ENCODE measurements at regions not wholly inside any gene's neighbourhood (a gene's known extent, or its start where the extent isn't known, plus 50 kb on each side); places are given as distances from the start of the nearest gene placed in this dataset.

DNA sequence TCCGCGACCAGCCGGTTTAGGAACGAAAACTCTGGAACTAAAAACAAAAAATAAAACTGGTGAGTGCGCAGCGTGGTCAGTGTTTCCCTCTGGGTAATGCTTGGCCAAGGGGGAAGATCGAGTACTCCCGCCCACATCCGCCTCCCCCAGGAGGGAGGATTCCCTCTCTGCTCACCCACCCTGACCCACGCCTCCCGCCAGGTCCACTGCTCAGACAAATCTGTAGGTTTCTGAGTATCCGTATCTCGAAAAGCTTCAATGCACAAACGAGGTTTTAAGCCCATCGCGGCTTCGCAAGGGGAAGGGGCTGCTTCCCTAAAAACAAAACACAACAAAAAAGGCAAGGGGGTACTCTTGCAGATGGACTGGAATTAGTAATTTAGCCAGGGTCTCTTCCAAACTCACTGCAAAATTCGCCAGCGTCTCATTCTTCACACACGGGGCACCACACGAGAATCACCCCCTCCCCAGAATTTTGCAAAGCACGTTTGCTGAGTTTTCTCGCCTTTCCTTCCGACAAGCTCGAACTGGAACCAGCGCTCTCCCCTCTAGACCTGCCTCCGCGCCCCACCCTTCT lies 75.2 kb downstream of the INSIG1 start:
- DNase-seq (ENCODE audit: low read depth in 1 of 2, low spot score in 2 of 2), result no peak
- H3K36me3 ChIP-seq, result no peaks in the 10 kb centered on the region
- H3K27me3 ChIP-seq (replicated peaks), result peaks cover 74% of the 10 kb centered on the region
- no peak overlapping the region for H3K27ac ChIP-seq
- 0 out of 2 replicates have a peak, but pooled peaks cover 6% of the 10 kb centered on the region for H3K9me3 ChIP-seq (replicated peaks)
- no peak overlapping the region for H3K4me3 ChIP-seq
- H3K4me1 ChIP-seq (replicated peaks), result no peaks in the 10 kb centered on the region

DNA sequence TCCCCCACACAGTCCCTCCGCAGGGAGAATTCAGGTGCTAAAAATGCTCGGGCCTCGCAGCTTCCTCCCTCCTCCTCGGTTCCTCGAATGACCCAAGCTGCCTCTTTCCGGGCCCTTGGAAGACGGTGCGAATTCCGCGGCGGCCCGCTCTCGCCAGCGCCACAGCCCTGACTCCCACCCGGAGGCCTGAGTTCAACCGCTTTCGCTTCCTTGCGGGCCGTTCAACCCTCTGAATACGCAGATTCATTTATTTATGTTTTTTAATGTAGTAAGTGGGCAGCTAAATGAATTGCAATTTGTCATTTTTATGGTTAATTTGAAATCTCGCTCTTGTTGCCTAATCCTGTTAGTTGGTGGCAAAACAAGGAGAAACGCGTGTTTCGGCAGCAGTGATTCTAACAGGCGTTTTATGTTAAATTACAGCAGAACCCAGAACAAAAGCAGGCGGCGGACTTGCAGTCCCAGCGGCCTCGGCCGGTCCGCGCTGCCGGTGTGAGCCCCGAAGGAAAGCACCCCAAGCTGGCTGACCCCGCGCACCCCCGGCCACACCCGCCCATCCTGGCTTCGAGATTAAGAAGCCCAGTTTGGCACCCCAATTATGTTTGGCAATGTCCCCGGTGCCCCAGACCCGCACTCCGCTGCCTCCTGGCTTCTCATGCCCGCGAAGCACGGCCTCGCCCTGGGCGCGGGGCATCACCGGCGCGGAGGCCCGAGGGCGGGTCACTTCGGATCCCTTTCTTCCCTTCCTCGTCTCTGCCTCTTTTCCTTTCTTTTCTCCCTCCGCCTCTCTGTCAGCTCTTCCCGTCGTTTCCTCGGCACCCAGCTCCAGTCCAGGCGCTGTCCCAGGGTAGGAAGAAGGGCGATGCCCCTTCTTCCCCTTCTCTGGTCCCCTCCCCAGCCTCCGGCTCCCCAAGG lies 75.9 kb downstream of the INSIG1 start:
- H3K36me3 ChIP-seq, result no peaks in the 10 kb centered on the region

DNA sequence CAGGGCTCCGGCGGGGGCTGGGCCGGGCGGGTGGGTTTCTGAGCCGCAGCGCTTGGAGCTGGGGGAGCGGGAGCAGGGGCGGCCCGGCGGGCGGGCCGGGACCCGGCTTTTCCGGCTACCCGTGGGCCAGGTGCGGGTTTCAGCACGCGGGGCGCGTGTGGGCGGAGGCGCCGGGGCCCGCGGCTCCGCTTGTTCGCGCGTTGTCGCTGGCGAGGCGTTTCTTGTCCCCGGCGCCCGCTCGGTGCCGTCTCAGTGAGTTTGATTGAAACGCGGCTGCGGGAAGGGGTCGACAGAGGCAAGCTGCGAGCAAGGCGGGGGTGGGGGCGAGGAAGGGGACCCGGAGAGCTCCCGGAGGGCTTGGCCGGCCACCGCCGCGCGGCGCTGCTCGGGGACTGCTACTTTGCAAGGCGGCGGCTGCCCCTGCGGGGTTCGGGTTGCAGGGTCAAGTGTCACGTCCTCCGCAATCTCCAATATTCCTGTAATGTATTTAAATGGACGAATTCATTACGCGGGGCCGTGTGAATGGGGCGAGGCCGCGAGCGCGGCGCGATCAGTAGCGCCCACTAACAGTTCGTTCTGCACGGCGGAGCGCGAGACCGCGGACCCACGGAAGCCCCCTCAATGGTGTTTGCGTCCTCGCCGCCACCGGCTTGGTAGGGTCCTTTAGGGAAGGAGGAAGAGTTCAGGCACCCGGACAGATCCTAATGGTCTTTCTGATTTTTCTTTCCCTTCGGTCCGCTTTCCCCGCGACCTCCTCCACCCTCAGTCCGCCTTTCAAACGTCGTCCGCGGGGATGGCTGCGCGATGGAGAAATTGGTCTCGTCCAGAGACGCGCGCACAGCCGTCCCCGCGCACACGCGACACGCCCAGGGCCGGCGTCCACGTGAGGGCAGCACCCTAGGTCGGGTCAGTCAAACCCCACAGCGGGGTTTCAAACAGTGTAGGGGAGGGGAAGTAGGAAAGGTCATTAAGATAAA lies 76.9 kb downstream of the INSIG1 start:
- Histone ChIP-seq H3K4me1 (replicated peaks) (no peaks in the 10 kb centered on the region), H3K27me3 (replicated peaks) (peaks cover 91% of the 10 kb centered on the region), H3K27ac (no peak overlapping the region), H3K4me3 (no peak overlapping the region), H3K36me3 (no peaks in the 10 kb centered on the region), H3K9me3 (replicated peaks) (0 out of 2 replicates have a peak, but pooled peaks cover 6% of the 10 kb centered on the region)
- no peak for DNase-seq (ENCODE audit: low read depth in 1 of 2, low spot score in 2 of 2)

More for the DNA sequence above, 75.9 kb downstream of the INSIG1 start:
- Histone ChIP-seq H3K9me3 (replicated peaks) (0 out of 2 replicates have a peak, but pooled peaks cover 6% of the 10 kb centered on the region), H3K4me3 (no peak overlapping the region), H3K27ac (no peak overlapping the region), H3K4me1 (replicated peaks) (no peaks in the 10 kb centered on the region), H3K27me3 (replicated peaks) (peaks cover 82% of the 10 kb centered on the region)
- DNase-seq (ENCODE audit: low read depth in 1 of 2, low spot score in 2 of 2), result no peak

DNA sequence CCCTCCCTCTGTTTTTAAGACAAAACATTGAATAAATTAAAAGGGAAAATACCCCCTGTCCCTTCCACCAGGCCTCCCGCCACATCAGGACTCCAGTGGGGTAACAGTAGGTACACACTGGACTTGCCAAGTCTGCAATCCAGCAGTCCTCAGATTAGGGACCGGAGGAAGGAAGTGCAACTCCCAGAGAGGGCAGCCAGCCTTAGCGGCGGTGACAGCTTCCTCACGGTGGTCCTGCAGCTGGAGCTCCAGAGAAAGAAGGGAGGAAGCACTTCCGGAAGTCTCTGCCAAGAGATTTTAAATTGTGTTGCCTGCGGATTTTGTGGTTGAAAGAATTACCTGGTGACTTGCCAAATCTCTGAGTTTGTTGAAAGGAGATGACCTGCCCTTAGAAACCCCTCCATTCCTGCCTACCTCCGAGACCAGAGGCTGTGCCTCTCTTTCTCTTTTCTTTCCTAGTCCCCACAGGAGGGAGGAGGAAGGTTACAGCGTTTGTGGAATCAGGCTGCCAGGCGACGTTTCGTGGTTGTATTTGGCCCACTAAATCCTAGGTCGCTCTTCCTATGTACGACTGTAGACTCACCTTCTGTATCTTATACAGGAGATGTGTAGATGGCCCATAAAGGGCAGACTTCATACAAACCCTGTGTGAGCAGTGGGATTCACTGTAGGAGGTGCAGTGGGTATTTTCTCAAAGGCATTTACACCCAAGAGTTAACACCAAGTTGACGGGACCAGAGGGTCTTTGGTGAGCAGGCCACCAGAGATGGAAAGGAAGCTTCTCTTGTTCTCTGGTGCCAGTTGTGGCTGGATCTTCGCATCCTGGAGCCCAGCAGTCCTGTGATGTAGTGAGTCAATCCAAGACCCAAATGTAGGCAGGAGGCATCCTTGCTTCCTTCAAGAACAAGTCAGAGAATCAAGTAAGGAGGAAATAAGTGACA lies 77.9 kb downstream of the INSIG1 start:
- Histone ChIP-seq H3K27ac (no peak overlapping the region), H3K27me3 (replicated peaks) (peaks cover 97% of the 10 kb centered on the region), H3K4me3 (no peak overlapping the region), H3K4me1 (replicated peaks) (no peaks in the 10 kb centered on the region), H3K9me3 (replicated peaks) (0 out of 2 replicates have a peak, but pooled peaks cover 6% of the 10 kb centered on the region), H3K36me3 (no peaks in the 10 kb centered on the region)
- DNase-seq (ENCODE audit: low read depth in 1 of 2, low spot score in 2 of 2), result no peak

DNA sequence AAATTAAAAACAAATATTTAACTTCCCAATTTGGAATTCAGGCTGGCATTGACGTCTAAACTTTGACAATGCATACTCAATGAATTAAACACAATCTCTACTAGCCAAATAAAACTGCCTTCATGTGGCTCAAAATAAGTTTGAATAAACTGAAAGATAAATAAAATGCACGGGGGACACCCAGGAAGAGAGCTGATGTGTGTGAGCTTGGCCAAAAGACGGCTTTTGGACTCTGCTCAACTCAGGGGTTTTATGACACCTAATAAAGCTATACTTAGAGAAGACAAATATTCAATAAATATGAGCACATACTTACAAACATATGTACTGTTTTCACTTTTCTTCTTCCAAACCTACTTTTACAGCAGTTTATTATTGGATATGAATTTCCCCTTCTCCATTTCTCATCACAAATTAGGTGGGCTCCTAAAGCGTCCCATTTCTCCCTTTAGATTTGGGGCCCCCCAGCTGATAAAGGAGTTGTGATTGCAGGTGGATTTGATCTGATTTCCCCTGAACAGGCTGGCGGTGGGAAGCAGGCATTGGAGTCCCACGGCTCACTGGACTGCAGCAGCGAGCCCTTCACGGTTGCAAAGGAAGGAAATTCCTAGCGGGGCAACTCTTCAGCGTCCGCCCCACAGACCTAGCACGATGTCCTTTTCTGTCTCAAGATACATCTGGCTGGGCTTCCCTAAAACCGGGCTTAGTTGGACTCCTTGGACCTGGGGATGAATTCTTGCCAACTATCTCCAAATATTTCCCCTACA lies 79.6 kb downstream of the INSIG1 start:
- Histone ChIP-seq H3K27me3 (replicated peaks) (peaks cover 100% of the 10 kb centered on the region), H3K9me3 (replicated peaks) (0 out of 2 replicates have a peak, but pooled peaks cover 6% of the 10 kb centered on the region), H3K36me3 (no peaks in the 10 kb centered on the region), H3K27ac (no peak overlapping the region), H3K4me1 (replicated peaks) (peaks cover 4% of the 10 kb centered on the region), H3K4me3 (no peak overlapping the region)
- no peak for DNase-seq (ENCODE audit: low read depth in 1 of 2, low spot score in 2 of 2)

DNA sequence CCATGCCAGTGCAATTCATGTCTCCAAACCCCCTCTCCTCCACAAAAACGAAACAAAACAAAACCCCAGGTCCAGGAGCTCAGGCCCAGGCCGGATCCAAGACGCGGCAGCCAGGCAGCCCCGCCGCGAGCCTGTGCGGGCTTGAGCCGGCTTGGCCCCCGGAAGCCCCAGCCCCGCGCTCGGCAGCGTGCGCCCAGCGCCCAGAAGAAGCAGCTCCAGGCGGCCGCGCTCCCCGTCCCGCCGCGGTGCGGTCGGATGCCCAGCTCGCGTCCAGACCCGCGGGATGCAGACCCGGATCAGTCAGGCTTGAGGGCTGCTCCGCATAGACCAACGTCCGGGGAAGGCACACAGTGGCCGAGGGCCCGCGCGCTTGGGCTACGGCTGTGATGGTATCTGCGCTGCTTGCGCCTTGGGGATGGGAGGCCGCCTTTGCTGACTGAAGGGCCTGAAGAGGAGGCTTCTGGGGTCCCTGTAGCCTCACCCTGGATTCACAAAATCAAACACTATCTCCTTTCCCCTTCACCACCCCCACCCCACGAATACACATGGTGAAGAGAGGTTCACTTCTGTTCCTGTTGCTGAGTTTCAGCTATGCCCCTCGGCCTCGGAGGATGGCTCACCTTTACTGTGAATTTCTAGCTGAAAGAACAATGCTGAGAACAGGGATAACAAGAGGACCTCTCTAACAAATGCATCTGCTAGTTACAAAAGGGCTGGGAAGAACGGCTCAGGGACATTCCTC lies 79.9 kb upstream of the EN2 start:
- Histone ChIP-seq H3K27me3 (replicated peaks) (peaks cover 100% of the 10 kb centered on the region), H3K4me3 (no peak overlapping the region), H3K27ac (no peak overlapping the region), H3K36me3 (no peaks in the 10 kb centered on the region), H3K9me3 (replicated peaks) (0 out of 2 replicates have a peak, but pooled peaks cover 6% of the 10 kb centered on the region), H3K4me1 (replicated peaks) (peaks cover 4% of the 10 kb centered on the region)
- DNase-seq (ENCODE audit: low read depth in 1 of 2, low spot score in 2 of 2), result no peak

DNA sequence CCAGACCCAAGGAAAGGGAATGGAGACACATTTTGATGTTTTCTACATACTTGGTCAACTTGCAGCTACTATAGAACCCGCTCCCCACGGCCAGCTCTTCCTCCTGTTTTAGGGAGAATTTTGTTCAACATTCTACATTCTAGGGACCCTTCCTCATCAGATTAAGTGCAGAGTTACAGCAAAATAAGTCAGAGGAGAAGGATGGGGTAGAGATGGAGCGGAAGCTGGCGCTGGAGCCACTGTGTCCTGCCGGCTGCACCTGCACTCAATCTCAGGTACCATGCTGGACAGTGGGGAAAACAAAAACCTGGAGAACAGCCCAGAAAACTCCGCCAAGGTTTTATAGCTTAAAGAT lies 79.4 kb upstream of the EN2 start:
- 0 out of 2 replicates have a peak, but pooled peaks cover 6% of the 10 kb centered on the region for H3K9me3 ChIP-seq (replicated peaks)
- H3K36me3 ChIP-seq, result no peaks in the 10 kb centered on the region
- no peak overlapping the region for H3K27ac ChIP-seq
- H3K4me1 ChIP-seq (replicated peaks), result peaks cover 4% of the 10 kb centered on the region
- no peak for DNase-seq (ENCODE audit: low read depth in 1 of 2, low spot score in 2 of 2)
- peaks cover 100% of the 10 kb centered on the region for H3K27me3 ChIP-seq (replicated peaks)
- no peak overlapping the region for H3K4me3 ChIP-seq

DNA sequence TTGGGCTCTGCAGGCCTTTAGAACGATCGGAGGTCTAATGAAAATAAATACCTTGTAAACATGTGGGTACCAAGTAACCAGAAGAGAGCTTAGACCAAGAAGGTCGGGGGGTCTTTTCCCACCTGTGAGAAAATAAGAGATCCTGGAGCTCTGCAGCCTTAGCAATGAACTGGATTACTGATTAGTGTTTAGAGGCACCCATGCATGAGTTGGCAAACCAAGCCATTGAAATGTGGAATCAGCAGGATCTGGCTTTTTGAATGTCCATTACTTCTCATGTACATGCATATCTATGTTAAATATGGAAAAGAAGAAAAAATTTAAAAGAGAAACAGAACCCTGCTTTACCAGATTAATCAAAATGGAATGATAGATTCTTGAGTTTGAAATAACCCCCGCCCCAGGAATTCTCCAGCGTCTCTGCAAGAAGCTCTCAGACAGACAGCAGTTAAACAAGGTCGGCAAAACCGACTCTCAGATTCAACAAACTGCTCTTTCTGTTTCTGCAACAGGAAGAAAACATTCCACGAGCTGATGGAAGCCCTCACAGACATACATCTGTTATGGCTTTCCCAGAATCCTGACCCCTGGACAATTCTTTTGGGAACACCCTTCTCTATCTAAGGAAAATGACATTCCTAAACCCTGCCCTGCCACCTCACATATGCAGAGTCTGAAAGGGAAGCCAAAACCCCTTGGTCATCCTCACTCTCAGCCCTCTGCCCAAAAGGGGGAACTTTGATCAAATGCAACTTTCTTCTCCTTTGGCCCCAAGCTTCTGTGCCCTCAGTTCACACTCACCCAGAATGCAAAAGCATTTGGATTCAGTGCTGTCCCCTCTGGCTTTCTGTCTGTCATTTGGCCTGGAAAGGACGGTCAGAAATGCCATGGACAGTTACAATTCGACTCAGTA lies 78.7 kb upstream of the EN2 start:
- Histone ChIP-seq H3K4me3 (no peak overlapping the region), H3K27ac (no peak overlapping the region), H3K4me1 (replicated peaks) (peaks cover 4% of the 10 kb centered on the region), H3K36me3 (no peaks in the 10 kb centered on the region), H3K9me3 (replicated peaks) (0 out of 2 replicates have a peak, but pooled peaks cover 6% of the 10 kb centered on the region), H3K27me3 (replicated peaks) (peaks cover 100% of the 10 kb centered on the region)
- DNase-seq (ENCODE audit: low read depth in 1 of 2, low spot score in 2 of 2), result no peak

DNA sequence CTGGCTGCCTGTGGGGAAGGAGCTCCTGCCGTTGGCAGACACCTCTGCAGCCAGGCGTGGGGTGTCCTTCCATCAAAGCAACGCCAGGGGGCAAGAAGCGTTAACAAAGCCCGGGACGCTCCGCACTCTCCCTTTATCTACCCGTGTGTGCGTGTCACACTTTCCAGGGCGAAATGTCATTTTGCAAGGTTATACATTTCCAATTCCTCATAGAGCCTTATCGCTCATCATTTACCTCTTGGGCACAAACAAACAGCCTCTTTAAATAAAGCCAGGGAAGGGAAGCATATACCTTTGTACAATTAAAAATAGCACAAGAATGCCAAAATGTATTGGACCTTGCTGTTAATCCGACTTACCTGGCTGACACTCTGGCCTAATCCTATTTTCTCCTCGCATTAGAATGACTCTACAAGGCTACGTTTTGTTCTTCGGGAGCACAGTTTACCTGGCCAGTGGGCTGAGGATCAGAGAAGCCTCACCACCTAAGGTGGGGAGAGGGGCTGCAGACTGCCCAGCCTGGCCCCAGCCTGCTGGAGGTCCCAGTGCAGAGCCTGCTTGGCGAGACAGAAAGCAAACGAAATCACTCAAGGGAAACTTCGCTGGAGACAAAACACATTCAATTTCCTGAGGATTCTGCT lies 77.6 kb upstream of the EN2 start:
- Histone ChIP-seq H3K27ac (no peak overlapping the region), H3K36me3 (no peaks in the 10 kb centered on the region), H3K27me3 (replicated peaks) (peaks cover 97% of the 10 kb centered on the region), H3K4me1 (replicated peaks) (peaks cover 4% of the 10 kb centered on the region), H3K4me3 (no peak overlapping the region), H3K9me3 (replicated peaks) (no peaks in the 10 kb centered on the region)
- DNase-seq (ENCODE audit: low read depth in 1 of 2, low spot score in 2 of 2), result peak; percentile 22 to 73

DNA sequence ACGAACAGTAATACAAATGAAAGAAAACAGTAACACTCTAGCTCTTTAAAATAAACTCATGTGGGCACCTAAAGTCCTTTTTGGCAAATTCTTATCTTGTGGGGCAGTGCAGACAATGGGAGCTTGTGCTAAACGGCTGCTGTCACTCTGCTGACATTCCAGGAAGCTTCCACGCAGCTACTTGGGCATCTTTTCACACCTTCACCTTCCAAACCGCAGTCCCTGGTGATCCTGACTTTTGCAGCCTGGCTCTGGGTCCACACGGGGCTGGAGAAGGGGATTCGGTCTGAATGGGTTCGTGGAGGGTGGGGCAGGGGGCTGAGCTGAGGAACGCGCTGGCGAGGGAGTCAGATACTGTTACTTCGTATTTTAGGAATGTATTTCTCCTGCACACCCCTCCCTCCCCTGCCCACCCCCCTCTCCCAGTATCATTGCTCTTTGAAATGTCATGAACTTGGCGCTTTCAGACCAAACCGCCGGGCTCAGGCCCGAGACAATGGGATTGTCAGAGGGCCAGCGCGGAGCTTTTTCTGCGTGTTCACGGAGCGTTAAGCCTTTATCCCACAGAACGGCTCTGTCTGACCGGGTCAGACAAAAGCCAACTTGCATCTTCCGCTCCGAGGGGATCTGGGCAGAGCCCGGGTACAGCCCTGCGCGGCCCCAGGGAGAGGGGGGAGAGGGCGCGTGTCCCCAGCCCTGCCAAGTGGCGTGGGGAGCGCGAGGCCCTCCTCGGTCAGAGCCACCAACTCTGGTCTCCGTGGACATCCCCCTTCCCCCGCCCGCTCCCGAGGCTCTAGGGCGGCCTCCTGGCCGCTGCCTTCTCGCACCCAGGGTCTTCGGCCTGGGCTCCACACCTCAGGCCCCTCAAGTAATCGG lies 76.7 kb upstream of the EN2 start:
- peaks cover 4% of the 10 kb centered on the region for H3K4me1 ChIP-seq (replicated peaks)
- no peak for DNase-seq (ENCODE audit: low read depth in 1 of 2, low spot score in 2 of 2)
- H3K9me3 ChIP-seq (replicated peaks), result no peaks in the 10 kb centered on the region
- no peak overlapping the region for H3K27ac ChIP-seq
- H3K36me3 ChIP-seq, result no peaks in the 10 kb centered on the region
- peaks cover 90% of the 10 kb centered on the region for H3K27me3 ChIP-seq (replicated peaks)
- H3K4me3 ChIP-seq, result no peak overlapping the region

All from SJSA1 (cell line).